HEK293 (cell line): ENCODE measurements at regions not wholly inside any gene's neighbourhood (a gene's known extent, or its start where the extent isn't known, plus 50 kb on each side); places are given as distances from the start of the nearest gene placed in this dataset.

Experiments
- CTCF ChIA-PET: fragments of 350-600 bp; formaldehyde crosslinking; extraction: SDS; loops from one replicate; lab custom pipeline; 2021; ENCODE audit warnings: antibody characterized with exemption; lab: Yijun Ruan, JAX
- POLR2A ChIA-PET: fragments of 300-600 bp; formaldehyde crosslinking; extraction: SDS; loops from one replicate; lab custom pipeline; 2020; ENCODE audit warnings: antibody characterized with exemption, inconsistent platforms; lab: Yijun Ruan, JAX
- H3K27ac ChIP-seq: fragments of 200-500 bp; sonication (Bioruptor generic); 2 replicates; pipeline ENCODE4 v1.5.1; 2014; ENCODE audit warnings: low read depth, low read length, control low read depth, inconsistent platforms; ENCODE audit errors: extremely low read depth
- H3K36me3 ChIP-seq, 2 experiments: fragments of 200-500 bp in 1 of 2; sonication (Bioruptor generic) in 1 of 2; 1 replicate in 1 of 2; 2 replicates in 1 of 2; pipeline ENCODE4 v1.5.1; 2014 to 2017; ENCODE audit warnings: inconsistent platforms in 2 of 2, low read length in 2 of 2; ENCODE audit not compliant: control insufficient read depth in 2 of 2, insufficient read depth in 1 of 2
- H3K4me1 ChIP-seq: fragments of 200-500 bp; sonication (Bioruptor generic); 2 replicates; pipeline ENCODE4 v1.5.1; 2014; ENCODE audit warnings: mild to moderate bottlenecking, low read length, inconsistent platforms; ENCODE audit not compliant: control insufficient read depth, insufficient read depth
- H3K4me3 ChIP-seq: 2 replicates; pipeline ENCODE4 v1.5.1; 2011; ENCODE audit warnings: low read depth, mild to moderate bottlenecking, control low read depth, low read length, moderate library complexity
- H3K9me3 ChIP-seq: fragments of 200-500 bp; sonication (Bioruptor generic); 2 replicates; pipeline ENCODE4 v1.5.1; 2014; ENCODE audit warnings: low read depth, low read length, inconsistent platforms; ENCODE audit not compliant: control insufficient read depth, insufficient read depth
- GLI4 ChIP-seq: fragments of 450-650 bp; formaldehyde crosslinking; IDR thresholded peaks from 2 replicates; pipeline ENCODE4 v1.5.1; 2016; ENCODE audit warnings: missing biosample characterization, missing genetic modification characterization
- GLIS1 ChIP-seq: fragments of 450-650 bp; formaldehyde crosslinking; IDR thresholded peaks from 2 replicates; pipeline ENCODE4 v1.5.1; 2016; ENCODE audit warnings: missing biosample characterization, missing genetic modification characterization
- HOXC10 ChIP-seq: sonication (generic); formaldehyde crosslinking; IDR thresholded peaks from 2 replicates; pipeline ENCODE4 v1.8.1; 2023; ENCODE audit warnings: mild to moderate bottlenecking, missing genetic modification reagents
- IKZF3 ChIP-seq: fragments of 450-650 bp; IDR thresholded peaks from 2 replicates; pipeline ENCODE4 v1.5.0; 2018; ENCODE audit warnings: missing biosample characterization, mild to moderate bottlenecking, missing genetic modification characterization, moderate library complexity
- KLF7 ChIP-seq: fragments of 450-650 bp; formaldehyde crosslinking; IDR thresholded peaks from 2 replicates; pipeline ENCODE4 v1.5.1; 2016; ENCODE audit warnings: missing biosample characterization, missing genetic modification characterization, borderline replicate concordance
- KLF8 ChIP-seq: fragments of 450-650 bp; formaldehyde crosslinking; IDR thresholded peaks from 2 replicates; pipeline ENCODE4 v1.5.1; 2016; ENCODE audit warnings: missing biosample characterization, missing genetic modification characterization
- OSR2 ChIP-seq: fragments of 450-650 bp; formaldehyde crosslinking; IDR thresholded peaks from 2 replicates; pipeline ENCODE4 v1.5.1; 2016; ENCODE audit warnings: missing biosample characterization, missing genetic modification characterization
- PRDM10 ChIP-seq: fragments of 450-650 bp; formaldehyde crosslinking; IDR thresholded peaks from 2 replicates; pipeline ENCODE4 v1.5.1; 2016; ENCODE audit warnings: missing biosample characterization, missing genetic modification characterization
- YY2 ChIP-seq: fragments of 450-650 bp; formaldehyde crosslinking; IDR thresholded peaks from 2 replicates; pipeline ENCODE4 v1.5.1; 2016; ENCODE audit warnings: missing biosample characterization, missing genetic modification characterization
- ZBTB1 ChIP-seq: fragments of 450-650 bp; formaldehyde crosslinking; IDR thresholded peaks from 2 replicates; pipeline ENCODE4 v1.5.1; 2016; ENCODE audit warnings: missing biosample characterization, missing genetic modification characterization
- ZBTB20 ChIP-seq: fragments of 450-650 bp; formaldehyde crosslinking; IDR thresholded peaks from 2 replicates; pipeline ENCODE4 v1.5.1; 2016; ENCODE audit warnings: missing biosample characterization, missing genetic modification characterization
- ZNF132 ChIP-seq: fragments of 450-650 bp; formaldehyde crosslinking; IDR thresholded peaks from 2 replicates; pipeline ENCODE4 v1.5.1; 2017; ENCODE audit warnings: missing biosample characterization, missing genetic modification characterization, borderline replicate concordance
- ZNF16 ChIP-seq: fragments of 450-650 bp; formaldehyde crosslinking; IDR thresholded peaks from 2 replicates; pipeline ENCODE4 v1.5.1; 2016; ENCODE audit warnings: low read depth, missing biosample characterization, missing genetic modification characterization
- ZNF202 ChIP-seq: fragments of 450-650 bp; formaldehyde crosslinking; IDR thresholded peaks from 2 replicates; pipeline ENCODE4 v1.5.1; 2016; ENCODE audit warnings: missing biosample characterization, missing genetic modification characterization, borderline replicate concordance
- ZNF221 ChIP-seq: fragments of 450-650 bp; formaldehyde crosslinking; IDR thresholded peaks from 2 replicates; pipeline ENCODE4 v1.5.1; 2017; ENCODE audit warnings: missing biosample characterization, missing genetic modification characterization, borderline replicate concordance
- ZNF223 ChIP-seq: fragments of 450-650 bp; formaldehyde crosslinking; IDR thresholded peaks from 2 replicates; pipeline ENCODE4 v1.5.1; 2016; ENCODE audit warnings: missing biosample characterization, missing genetic modification characterization
- ZNF366 ChIP-seq: fragments of 450-650 bp; formaldehyde crosslinking; conservative IDR thresholded peaks from 2 replicates; pipeline ENCODE4 v1.5.1; 2016; ENCODE audit warnings: missing biosample characterization, missing genetic modification characterization
- ZNF600 ChIP-seq: fragments of 450-650 bp; formaldehyde crosslinking; IDR thresholded peaks from 2 replicates; pipeline ENCODE4 v1.5.1; 2016; ENCODE audit warnings: missing biosample characterization, missing genetic modification characterization
- ZNF621 ChIP-seq: fragments of 450-650 bp; formaldehyde crosslinking; IDR thresholded peaks from 2 replicates; pipeline ENCODE4 v1.5.1; 2017; ENCODE audit warnings: missing biosample characterization, missing genetic modification characterization
- ZNF624 ChIP-seq: fragments of 450-650 bp; formaldehyde crosslinking; IDR thresholded peaks from 2 replicates; pipeline ENCODE4 v1.5.1; 2017; ENCODE audit warnings: missing biosample characterization, missing genetic modification characterization
- ZNF658 ChIP-seq: fragments of 450-650 bp; formaldehyde crosslinking; IDR thresholded peaks from 2 replicates; pipeline ENCODE4; 2016; ENCODE audit warnings: missing biosample characterization, missing genetic modification characterization
- ZNF660 ChIP-seq: fragments of 450-650 bp; IDR thresholded peaks from 2 replicates; pipeline ENCODE4 v1.5.1; 2018; ENCODE audit warnings: missing biosample characterization, mild to moderate bottlenecking, missing genetic modification characterization
- ZNF670 ChIP-seq: fragments of 450-650 bp; formaldehyde crosslinking; IDR thresholded peaks from 2 replicates; pipeline ENCODE4 v1.5.1; 2016; ENCODE audit warnings: missing biosample characterization, missing genetic modification characterization, low read depth
- ZNF768 ChIP-seq: fragments of 450-650 bp; formaldehyde crosslinking; IDR thresholded peaks from 2 replicates; pipeline ENCODE4 v1.5.1; 2018; ENCODE audit warnings: missing biosample characterization, mild to moderate bottlenecking, missing genetic modification characterization
- ZNF837 ChIP-seq: fragments of 450-650 bp; formaldehyde crosslinking; IDR thresholded peaks from 2 replicates; pipeline ENCODE4 v1.5.1; 2016; ENCODE audit warnings: missing biosample characterization, missing genetic modification characterization
- ZSCAN16 ChIP-seq: fragments of 450-650 bp; formaldehyde crosslinking; IDR thresholded peaks from 2 replicates; pipeline ENCODE4 v1.5.1; 2016; ENCODE audit warnings: missing biosample characterization, missing genetic modification characterization
- TF ChIP-seq, protein P1 (sequence below): fragments of 450-650 bp; formaldehyde crosslinking; IDR thresholded peaks from 2 replicates; pipeline ENCODE4 v1.5.1; 2016; ENCODE audit warnings: missing biosample characterization, missing genetic modification characterization, low read depth

DNA sequence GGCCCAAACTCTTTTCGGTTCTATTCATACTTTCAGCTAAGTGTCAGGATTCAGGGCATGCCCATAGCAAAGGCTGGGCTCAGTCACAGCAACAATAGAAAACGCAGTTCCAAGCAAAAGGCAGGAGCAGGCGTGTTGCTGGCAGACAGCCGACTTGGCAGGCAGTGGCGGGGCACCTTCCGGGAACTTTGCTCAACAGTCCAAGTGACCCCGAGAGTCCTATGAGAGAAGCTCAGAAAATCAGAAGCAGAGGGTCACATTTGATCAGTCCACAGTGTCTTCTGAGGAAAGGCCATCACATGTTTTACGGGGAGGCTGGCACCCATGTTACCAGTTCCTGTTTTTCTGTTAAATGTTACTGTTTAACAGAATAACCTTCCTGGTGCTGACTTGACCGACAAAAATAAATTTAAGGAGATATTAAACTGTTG lies 115.0 kb downstream of the DACT1 start:
- POLR2A ChIA-PET = no interaction called here
- TF ChIP-seq ZNF621 (tag by site-specific recombination) = no peak
- no peak for TF ChIP-seq ZNF658 (tag by site-specific recombination)
- no peak for TF ChIP-seq KLF7 (tag by site-specific recombination)
- no peak for TF ChIP-seq ZNF223 (tag by site-specific recombination)
- TF ChIP-seq ZNF600 (tag by site-specific recombination) = no peak
- no peak for TF ChIP-seq YY2 (tag by site-specific recombination)
- no peak for TF ChIP-seq ZNF624 (tag by site-specific recombination)
- H3K36me3 ChIP-seq = no peaks in the 10 kb centered on the region
- H3K4me1 ChIP-seq = peaks cover 24% of the 10 kb centered on the region
- no peak overlapping the region for H3K27ac ChIP-seq
- H3K9me3 ChIP-seq = no peaks in the 10 kb centered on the region
- CTCF ChIA-PET = interaction anchor here (0.6 kb wide), 1 partner anchor 168 kb away, joined by 4 read pairs; no protein-coding TSS in a partner anchor
- H3K4me3 ChIP-seq = no peak overlapping the region

- peaks cover 3% of the 10 kb centered on the region for H3K4me1 ChIP-seq
- TF ChIP-seq ZBTB20 (tag by site-specific recombination) = peak; percentile 56
- TF ChIP-seq ZSCAN16 = no peak
- no peak for TF ChIP-seq ZNF16 (tag by site-specific recombination)
- H3K4me3 ChIP-seq = no peak overlapping the region
- no peaks in the 10 kb centered on the region for H3K9me3 ChIP-seq
- no peaks in the 10 kb centered on the region for H3K36me3 ChIP-seq
- H3K27ac ChIP-seq = no peak overlapping the region
- POLR2A ChIA-PET = no interaction called here
- CTCF ChIA-PET = interaction anchor here (0.7 kb wide), 1 partner anchor 10 kb away, joined by 3 read pairs; no protein-coding TSS in a partner anchor
Observed at GRCh38 chr14:58755031-58755925, 117.5 kb downstream of the DACT1 start.

- CTCF ChIA-PET = no interaction called here
- TF ChIP-seq ZNF366 = no peak
- TF ChIP-seq PRDM10 (tag by site-specific recombination) = no peak
- TF ChIP-seq ZBTB20 (tag by site-specific recombination) = no peak
- no peak for TF ChIP-seq ZNF660
- TF ChIP-seq IKZF3 = no peak
- TF ChIP-seq OSR2 (tag by site-specific recombination) = no peak
- TF ChIP-seq HOXC10 (CRISPR knock-in tag) = no peak
- TF ChIP-seq ZNF837 = no peak
- TF ChIP-seq KLF8 (tag by site-specific recombination) = no peak
- no peak for TF ChIP-seq GLIS1 (tag by site-specific recombination)
- TF ChIP-seq ZNF768 (tag by site-specific recombination) = no peak
- TF ChIP-seq GLI4 (tag by site-specific recombination) = no peak
- TF ChIP-seq ZBTB1 = no peak
- TF ChIP-seq ZNF202 = no peak
- no peak for TF ChIP-seq ZNF600 (tag by site-specific recombination)
- TF ChIP-seq, protein P1, sequence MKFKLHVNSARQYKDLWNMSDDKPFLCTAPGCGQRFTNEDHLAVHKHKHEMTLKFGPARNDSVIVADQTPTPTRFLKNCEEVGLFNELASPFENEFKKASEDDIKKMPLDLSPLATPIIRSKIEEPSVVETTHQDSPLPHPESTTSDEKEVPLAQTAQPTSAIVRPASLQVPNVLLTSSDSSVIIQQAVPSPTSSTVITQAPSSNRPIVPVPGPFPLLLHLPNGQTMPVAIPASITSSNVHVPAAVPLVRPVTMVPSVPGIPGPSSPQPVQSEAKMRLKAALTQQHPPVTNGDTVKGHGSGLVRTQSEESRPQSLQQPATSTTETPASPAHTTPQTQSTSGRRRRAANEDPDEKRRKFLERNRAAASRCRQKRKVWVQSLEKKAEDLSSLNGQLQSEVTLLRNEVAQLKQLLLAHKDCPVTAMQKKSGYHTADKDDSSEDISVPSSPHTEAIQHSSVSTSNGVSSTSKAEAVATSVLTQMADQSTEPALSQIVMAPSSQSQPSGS (tag by site-specific recombination) = no peak
- no peak for TF ChIP-seq ZNF621 (tag by site-specific recombination)
- TF ChIP-seq ZNF221 (tag by site-specific recombination) = no peak
- TF ChIP-seq ZNF132 (tag by site-specific recombination) = no peak
- TF ChIP-seq ZNF670 (tag by site-specific recombination) = no peak
Observed at GRCh38 chr14:58760121-58760520, 122.4 kb downstream of the DACT1 start.

More at GRCh38 chr14:58760121-58760520, 122.4 kb downstream of the DACT1 start:
- Histone ChIP-seq H3K36me3 (no peaks in the 10 kb centered on the region), H3K4me1 (peaks cover 3% of the 10 kb centered on the region), H3K9me3 (no peaks in the 10 kb centered on the region), H3K4me3 (no peak overlapping the region), H3K27ac (no peak overlapping the region)
- POLR2A ChIA-PET = no interaction called here
